H9 (cell line): ENCODE measurements at regions not wholly inside any gene's neighbourhood (a gene's known extent, or its start where the extent isn't known, plus 50 kb on each side); places are given as distances from the start of the nearest gene placed in this dataset.

Source experiments
- DNase-seq: peaks from one replicate; pipeline ENCODE4 v3.0.0-alpha.2; 2017
- H2AFZ ChIP-seq: one replicate; pipeline ENCODE4 v1.6.1; 2013; ENCODE audit warnings: mild to moderate bottlenecking, low read length, control low read depth, moderate library complexity
- H2AK5ac ChIP-seq: 2 replicates; pipeline ENCODE4 v1.6.1; 2013; ENCODE audit warnings: low read length, control low read depth, mixed read lengths; ENCODE audit not compliant: insufficient read length
- H2BK120ac ChIP-seq: one replicate; pipeline ENCODE4 v1.6.1; 2013; ENCODE audit warnings: low read depth, mild to moderate bottlenecking, low read length, control low read depth, inconsistent platforms; ENCODE audit not compliant: poor library complexity, severe bottlenecking
- H2BK12ac ChIP-seq: 2 replicates; pipeline ENCODE4 v1.6.1; 2013; ENCODE audit warnings: low read length, control low read depth, mixed read lengths, low read depth; ENCODE audit not compliant: insufficient read length
- H2BK15ac ChIP-seq: 2 replicates; pipeline ENCODE4 v1.6.1; 2013; ENCODE audit warnings: low read depth, low read length, control low read depth
- H2BK20ac ChIP-seq: one replicate; pipeline ENCODE4 v1.6.1; 2013; ENCODE audit warnings: low read depth, mild to moderate bottlenecking, low read length, control low read depth, inconsistent platforms; ENCODE audit not compliant: poor library complexity, severe bottlenecking
- H2BK5ac ChIP-seq: 2 replicates; pipeline ENCODE4 v1.6.1; 2013; ENCODE audit warnings: low read length, control low read depth, mixed read lengths; ENCODE audit not compliant: insufficient read length
- H3K14ac ChIP-seq: 2 replicates; pipeline ENCODE4 v1.6.1; 2013; ENCODE audit warnings: low read length, control low read depth; ENCODE audit not compliant: insufficient read depth
- H3K18ac ChIP-seq: 2 replicates; pipeline ENCODE4 v1.6.1; 2013; ENCODE audit warnings: low read depth, mild to moderate bottlenecking, mixed read lengths, low read length, control low read depth; ENCODE audit not compliant: insufficient read length
- H3K23ac ChIP-seq: 2 replicates; pipeline ENCODE4 v1.6.1; 2013; ENCODE audit warnings: low read length, control low read depth, mixed read lengths, low read depth; ENCODE audit not compliant: insufficient read length
- H3K23me2 ChIP-seq: 2 replicates; pipeline ENCODE4 v1.6.1; 2013; ENCODE audit warnings: low read depth, mild to moderate bottlenecking, mixed read lengths, low read length, control low read depth; ENCODE audit not compliant: insufficient read length, poor library complexity, severe bottlenecking
- H3K27ac ChIP-seq: 2 replicates; pipeline ENCODE4 v1.5.1; 2013; ENCODE audit warnings: low read length, control low read depth, mixed read lengths, low read depth; ENCODE audit not compliant: insufficient read length
- H3K27me3 ChIP-seq: 2 replicates; pipeline ENCODE4 v1.6.1; 2013; ENCODE audit warnings: low read length, control low read depth, inconsistent platforms; ENCODE audit not compliant: insufficient read depth
- H3K4ac ChIP-seq: 2 replicates; pipeline ENCODE4 v1.6.1; 2013; ENCODE audit warnings: low read depth, mild to moderate bottlenecking, control low read depth, inconsistent platforms, low read length, moderate library complexity
- H3K4me1 ChIP-seq: 2 replicates; pipeline ENCODE4 v1.6.1; 2013; ENCODE audit warnings: low read length, control low read depth, inconsistent platforms; ENCODE audit not compliant: insufficient read depth
- H3K4me2 ChIP-seq: 2 replicates; pipeline ENCODE4 v1.6.1; 2013; ENCODE audit warnings: low read length, control low read depth, mixed read lengths; ENCODE audit not compliant: insufficient read length, insufficient read depth
- H3K56ac ChIP-seq: 2 replicates; pipeline ENCODE4 v1.6.1; 2013; ENCODE audit warnings: low read depth, mild to moderate bottlenecking, mixed read lengths, low read length, control low read depth; ENCODE audit not compliant: insufficient read length
- H3K79me1 ChIP-seq: 2 replicates; pipeline ENCODE4 v1.6.1; 2013; ENCODE audit warnings: low read depth, mild to moderate bottlenecking, moderate library complexity, low read length, control low read depth, inconsistent platforms; ENCODE audit not compliant: insufficient read depth, poor library complexity, severe bottlenecking
- H3K79me2 ChIP-seq: 2 replicates; pipeline ENCODE4 v1.6.1; 2013; ENCODE audit warnings: low read length, control low read depth, inconsistent platforms; ENCODE audit not compliant: insufficient read depth
- H3K9ac ChIP-seq: 2 replicates; pipeline ENCODE4 v1.6.1; 2013; ENCODE audit warnings: low read length, control low read depth, mixed read lengths; ENCODE audit not compliant: insufficient read length; ENCODE audit errors: extremely low read depth
- H3K9me3 ChIP-seq: one replicate; pipeline ENCODE4 v1.6.1; 2013; ENCODE audit warnings: low read depth, low read length, inconsistent platforms; ENCODE audit not compliant: control insufficient read depth
- H3T11ph ChIP-seq: one replicate; pipeline ENCODE4 v1.6.1; 2013; ENCODE audit warnings: mild to moderate bottlenecking, low read length, control low read depth, inconsistent platforms
- H4K20me1 ChIP-seq: one replicate; pipeline ENCODE4 v1.6.1; 2013; ENCODE audit not compliant: control insufficient read depth, insufficient read length, insufficient read depth
- H4K5ac ChIP-seq: 2 replicates; pipeline ENCODE4 v1.6.1; 2013; ENCODE audit warnings: low read depth, mild to moderate bottlenecking, mixed read lengths, low read length, control low read depth; ENCODE audit not compliant: insufficient read length
- H4K8ac ChIP-seq: replicated peaks from 2 replicates; pipeline ENCODE4 v1.6.1; 2013; ENCODE audit warnings: low read length, control low read depth, mixed read lengths, low read depth; ENCODE audit not compliant: insufficient read length
- H4K91ac ChIP-seq: 2 replicates; pipeline ENCODE4 v1.6.1; 2013; ENCODE audit warnings: low read depth, mild to moderate bottlenecking, moderate library complexity, mixed read lengths, low read length, control low read depth; ENCODE audit not compliant: insufficient read length
- H3K27ac Mint-ChIP-seq, 3 experiments: 2 replicates in 2 of 3; 3 replicates in 1 of 3; pipeline ENCODE4 v1.8.0; 2020 to 2021; ENCODE audit warnings: mixed read lengths in 3 of 3, mild to moderate bottlenecking in 1 of 3, moderate library complexity in 1 of 3
- H3K27me3 Mint-ChIP-seq: 2 replicates; pipeline ENCODE4 v1.8.0; 2021; ENCODE audit warnings: low read depth, mild to moderate bottlenecking, moderate library complexity, mixed read lengths
- H3K36me3 Mint-ChIP-seq, 3 experiments: 2 replicates in 2 of 3; 3 replicates in 1 of 3; pipeline ENCODE4 v1.8.0; 2020 to 2021; ENCODE audit warnings: low read depth in 3 of 3, mixed read lengths in 3 of 3; ENCODE audit not compliant: insufficient read depth in 1 of 3
- H3K4me1 Mint-ChIP-seq, 2 experiments: 2 replicates each; pipeline ENCODE4 v1.8.0; 2020; ENCODE audit warnings: mixed read lengths in 2 of 2
- H3K4me3 Mint-ChIP-seq, 2 experiments: 2 replicates in 1 of 2; 3 replicates in 1 of 2; pipeline ENCODE4 v1.8.0; 2020 to 2021; ENCODE audit warnings: mild to moderate bottlenecking in 2 of 2, mixed read lengths in 2 of 2, moderate library complexity in 1 of 2
- H3K9me3 Mint-ChIP-seq, 2 experiments: 2 replicates in 1 of 2; 3 replicates in 1 of 2; pipeline ENCODE4 v1.8.0; 2020; ENCODE audit warnings: mild to moderate bottlenecking in 2 of 2, mixed read lengths in 2 of 2, moderate library complexity in 1 of 2
- WGBS: extraction: QIAGEN DNeasy Blood & Tissue Kit; methylation state at CpG from one replicate; pipeline ENCODE4 v1.1.7; 2013; ENCODE audit warnings: missing lambda C conversion rate, low lambda C conversion rate, mixed read lengths; ENCODE audit not compliant: insufficient read length; ENCODE audit errors: extremely low coverage; 5-methylcytosine and 5-hydroxymethylcytosine counted together
- TF ChIP-seq, protein P1 (sequence below): fragments of 200-600 bp; sonication (generic); conservative IDR thresholded peaks from 3 replicates; pipeline ENCODE4 v1.8.0; 2021; ENCODE audit warnings: antibody characterized with exemption, mild to moderate bottlenecking

DNA sequence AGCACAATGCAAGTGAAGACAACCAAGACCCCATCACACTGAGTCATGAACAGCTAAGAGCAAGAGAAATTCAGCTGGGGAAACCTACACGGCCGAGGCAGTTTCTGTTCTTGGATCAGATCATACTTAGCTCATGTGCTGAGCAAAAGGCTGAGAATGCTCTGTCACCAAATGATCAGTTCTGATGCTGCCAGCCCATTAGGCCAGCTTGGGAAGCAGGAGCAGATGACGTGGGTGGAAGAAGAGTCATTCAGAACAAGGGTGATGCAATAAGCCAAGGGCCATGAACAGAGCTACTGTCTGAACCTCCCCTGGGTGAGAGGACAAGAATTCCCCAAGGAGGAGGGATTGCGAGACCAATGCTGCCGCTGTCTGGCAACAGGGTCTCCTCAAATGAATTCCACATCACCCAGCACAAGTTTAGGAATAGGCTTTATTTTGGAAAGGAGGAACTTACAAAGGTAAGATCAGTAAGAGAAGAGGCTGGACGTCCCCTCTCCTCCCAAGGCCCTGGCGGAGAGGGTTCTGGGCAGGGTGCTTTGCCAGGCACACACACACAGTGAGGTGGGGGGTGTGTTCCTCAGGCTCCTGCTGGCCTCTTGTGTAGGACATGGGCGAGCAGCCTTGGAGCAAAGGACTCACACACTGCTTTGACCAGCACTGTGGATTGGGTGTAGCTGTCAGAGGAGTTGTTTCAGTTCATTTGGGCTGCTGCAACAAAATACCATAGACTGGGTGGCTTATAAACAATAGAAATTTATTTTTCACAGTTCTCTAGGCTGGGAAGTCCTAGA is 65.6 kb upstream of the CTXND1 start:
- Histone ChIP-seq H3K79me2 (no peaks in the 10 kb centered on the region), H2AFZ (no peak overlapping the region), H3K4me2 (no peak overlapping the region), H3T11ph (no peak overlapping the region), H3K9me3 (no peaks in the 10 kb centered on the region), H2AK5ac (no peak overlapping the region), H3K56ac (no peak overlapping the region), H3K79me1 (no peaks in the 10 kb centered on the region), H3K23ac (no peak overlapping the region), H4K5ac (no peak overlapping the region), H2BK120ac (no peak overlapping the region), H2BK15ac (no peak overlapping the region), H3K27me3 (no peaks in the 10 kb centered on the region), H4K91ac (no peak overlapping the region), H2BK12ac (no peak overlapping the region), H3K4me1 (no peaks in the 10 kb centered on the region), H3K18ac (no peak overlapping the region), H3K9ac (no peak overlapping the region), H3K27ac (no peak overlapping the region), H2BK5ac (no peak overlapping the region), H4K8ac (no peak overlapping the region), H2BK20ac (no peak overlapping the region), H3K23me2 (no peaks in the 10 kb centered on the region), H3K4ac (no peak overlapping the region), H4K20me1 (no peaks in the 10 kb centered on the region), H3K14ac (no peak overlapping the region)
- Mint-ChIP-seq H3K9me3 (no peaks in the 10 kb centered on the region; a peak in 2 of 5 replicates), H3K36me3 (no peaks in the 10 kb centered on the region), H3K27me3 (no peaks in the 10 kb centered on the region), H3K4me1 (peaks cover 7 to 8% of the 10 kb centered on the region in 2 experiments), H3K27ac (0 out of 7 replicates have a peak overlapping the region, but pooled peaks of 1 of the 3 experiments have one; percentile 68), H3K4me3 (no peak overlapping the region)
- TF ChIP-seq, protein P1, sequence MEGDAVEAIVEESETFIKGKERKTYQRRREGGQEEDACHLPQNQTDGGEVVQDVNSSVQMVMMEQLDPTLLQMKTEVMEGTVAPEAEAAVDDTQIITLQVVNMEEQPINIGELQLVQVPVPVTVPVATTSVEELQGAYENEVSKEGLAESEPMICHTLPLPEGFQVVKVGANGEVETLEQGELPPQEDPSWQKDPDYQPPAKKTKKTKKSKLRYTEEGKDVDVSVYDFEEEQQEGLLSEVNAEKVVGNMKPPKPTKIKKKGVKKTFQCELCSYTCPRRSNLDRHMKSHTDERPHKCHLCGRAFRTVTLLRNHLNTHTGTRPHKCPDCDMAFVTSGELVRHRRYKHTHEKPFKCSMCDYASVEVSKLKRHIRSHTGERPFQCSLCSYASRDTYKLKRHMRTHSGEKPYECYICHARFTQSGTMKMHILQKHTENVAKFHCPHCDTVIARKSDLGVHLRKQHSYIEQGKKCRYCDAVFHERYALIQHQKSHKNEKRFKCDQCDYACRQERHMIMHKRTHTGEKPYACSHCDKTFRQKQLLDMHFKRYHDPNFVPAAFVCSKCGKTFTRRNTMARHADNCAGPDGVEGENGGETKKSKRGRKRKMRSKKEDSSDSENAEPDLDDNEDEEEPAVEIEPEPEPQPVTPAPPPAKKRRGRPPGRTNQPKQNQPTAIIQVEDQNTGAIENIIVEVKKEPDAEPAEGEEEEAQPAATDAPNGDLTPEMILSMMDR = no peak
- WGBS = no CpG with 5 or more reads among the region's 8 CpGs
- DNase-seq = no peak
